COLO668 (cell line): ENCODE measurements at regions not wholly inside any gene's neighbourhood (a gene's known extent, or its start where the extent isn't known, plus 50 kb on each side); places are given as distances from the start of the nearest gene placed in this dataset.
"Not testable (repeated sequence)": the region's sequence is repeated elsewhere in the genome, so short reads cannot be mapped to it uniquely, and the experiment has no call there.

ENCODE experiments used
- DNase-seq: peaks from one replicate; lab custom pipeline; 2025; ENCODE audit not compliant: unreplicated experiment; lab: John Stamatoyannopoulos, UW

DNA sequence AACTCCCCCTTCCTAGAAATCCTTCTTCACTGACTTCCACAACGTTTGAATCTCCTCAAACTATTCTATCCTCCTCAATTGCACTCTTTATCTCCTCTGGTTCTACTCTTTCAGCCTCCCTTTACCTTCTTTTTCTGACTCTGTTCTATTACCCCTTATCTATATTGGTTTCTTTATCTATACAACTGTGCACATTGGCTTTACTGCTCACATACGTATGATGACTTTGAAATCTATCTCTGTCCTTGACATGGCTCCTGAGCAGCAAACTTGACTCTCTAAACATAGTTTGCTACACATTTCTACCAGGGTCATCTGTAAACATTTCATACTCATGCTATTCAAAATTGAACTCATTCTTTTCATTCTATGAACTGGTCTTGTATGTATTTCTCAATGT is 601.0 kb upstream of the LINC00305 start:
- no peak for DNase-seq

- DNase-seq = no peak
These were observed 598.9 kb upstream of the LINC00305 start for GRCh38 chr18:64747803-64748202.

GRCh38 chr18:64742898-64743297 is 594.0 kb upstream of the LINC00305 start:
- DNase-seq = no peak

GRCh38 chr18:64734063-64734462 is 585.2 kb upstream of the LINC00305 start:
- DNase-seq = no peak

DNA sequence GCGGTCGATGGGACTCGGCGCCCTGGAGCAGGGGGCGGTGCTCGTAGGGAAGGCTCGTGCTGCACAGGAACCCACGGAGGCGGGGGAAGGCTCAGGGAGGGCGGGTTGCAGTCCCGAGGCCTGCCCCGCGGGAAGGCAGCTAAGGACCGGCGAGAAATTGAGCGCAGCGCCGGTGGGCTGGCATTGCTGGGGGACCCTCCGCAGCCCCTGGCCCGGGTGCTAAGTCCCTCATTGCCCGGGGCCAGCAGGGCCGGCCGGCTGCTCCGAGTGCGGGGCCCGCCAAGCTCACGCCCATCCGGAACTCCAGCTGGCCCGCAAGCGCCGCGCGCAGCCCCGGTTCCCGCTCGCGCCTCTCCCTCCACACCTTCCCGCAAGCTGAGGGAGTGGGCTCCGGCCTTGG is 576.8 kb upstream of the LINC00305 start:
- not testable (repeated sequence) for DNase-seq

GRCh38 chr18:64720781-64721464 is 572.0 kb upstream of the LINC00305 start:
- DNase-seq = peak; percentile 76

DNA sequence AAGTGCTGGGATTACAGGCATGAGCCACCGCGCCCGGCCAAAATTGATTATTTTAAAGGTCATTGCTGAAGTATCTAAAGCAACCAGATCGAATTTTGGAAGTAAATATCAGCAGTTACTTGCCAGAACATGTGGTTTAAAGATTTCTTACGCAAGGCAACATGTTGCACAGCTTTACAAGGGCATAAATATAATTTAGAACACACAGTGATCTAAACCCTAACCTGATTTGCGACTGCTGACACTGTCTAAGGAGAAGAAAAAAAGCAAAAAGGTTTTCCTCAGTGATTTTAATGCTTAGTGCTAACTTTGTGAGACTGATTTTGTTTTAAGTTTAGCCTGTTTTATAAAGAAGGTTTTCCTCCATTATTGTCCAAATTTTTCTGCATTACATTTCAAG is 569.9 kb upstream of the LINC00305 start:
- DNase-seq = no peak

DNA sequence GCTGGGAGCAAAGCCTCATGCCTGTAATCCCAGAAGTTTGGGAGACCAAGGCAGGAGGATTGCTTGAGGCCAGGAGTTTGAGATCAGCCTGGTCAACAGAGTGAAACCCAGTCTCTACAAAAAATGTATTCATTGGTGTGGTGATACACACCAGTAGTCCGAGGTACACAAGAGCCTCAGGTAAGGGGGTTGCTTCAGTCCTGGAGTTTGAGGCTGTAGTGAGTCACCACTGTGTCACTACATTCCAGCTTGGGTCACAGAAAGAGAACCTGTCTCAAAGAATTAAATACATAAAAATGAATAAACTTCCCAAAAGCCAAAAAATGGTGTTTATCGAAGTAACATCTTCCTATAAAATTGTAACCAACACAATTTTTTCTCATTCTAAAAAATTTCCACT is 568.1 kb upstream of the LINC00305 start:
- no peak for DNase-seq

- no peak for DNase-seq
These were observed 565.2 kb upstream of the LINC00305 start for GRCh38 chr18:64714086-64714485.

- no peak for DNase-seq
These were observed 564.4 kb upstream of the LINC00305 start for GRCh38 chr18:64713284-64713683.

- no peak for DNase-seq
These were observed 563.1 kb upstream of the LINC00305 start for GRCh38 chr18:64712035-64712434.

DNA sequence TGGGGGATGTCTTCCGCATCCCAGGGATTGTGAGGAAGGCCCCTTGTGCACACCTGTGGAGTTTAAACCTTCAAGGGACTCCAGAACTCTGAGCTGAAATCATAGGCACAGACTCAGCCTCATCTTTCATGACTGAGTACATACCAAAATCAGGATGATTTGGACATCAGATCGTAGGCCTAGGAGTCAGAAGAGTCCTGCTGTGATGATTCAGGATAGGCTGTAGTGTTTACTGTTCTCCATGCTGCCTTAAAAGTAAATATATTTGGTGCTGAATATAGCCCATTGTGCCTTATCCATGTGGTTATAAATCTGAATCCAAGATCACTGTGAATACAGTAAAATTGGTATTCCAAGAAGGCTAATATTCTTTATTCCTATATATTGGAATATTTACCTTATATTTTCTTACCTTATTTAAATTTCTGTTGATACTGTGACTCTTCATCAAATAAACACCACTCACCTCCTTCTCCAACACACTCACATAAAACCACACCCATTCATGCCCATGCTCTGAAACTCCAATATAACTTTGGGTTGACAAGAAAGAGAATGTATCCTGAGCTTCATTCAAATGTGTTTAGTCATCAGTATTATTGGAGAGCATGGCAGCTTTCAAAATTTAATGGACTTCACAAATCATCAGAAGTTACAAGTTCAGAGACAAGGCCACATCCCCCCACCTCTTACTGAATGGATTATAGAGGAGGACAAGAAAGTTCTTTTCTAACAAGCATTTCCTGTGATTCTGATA is 561.4 kb upstream of the LINC00305 start:
- DNase-seq = no peak

GRCh38 chr18:64707052-64707451 is 558.2 kb upstream of the LINC00305 start:
- DNase-seq = no peak

GRCh38 chr18:64699081-64699480 is 550.2 kb upstream of the LINC00305 start:
- no peak for DNase-seq

GRCh38 chr18:64695851-64696553 is 547.1 kb upstream of the LINC00305 start:
- no peak for DNase-seq

DNA sequence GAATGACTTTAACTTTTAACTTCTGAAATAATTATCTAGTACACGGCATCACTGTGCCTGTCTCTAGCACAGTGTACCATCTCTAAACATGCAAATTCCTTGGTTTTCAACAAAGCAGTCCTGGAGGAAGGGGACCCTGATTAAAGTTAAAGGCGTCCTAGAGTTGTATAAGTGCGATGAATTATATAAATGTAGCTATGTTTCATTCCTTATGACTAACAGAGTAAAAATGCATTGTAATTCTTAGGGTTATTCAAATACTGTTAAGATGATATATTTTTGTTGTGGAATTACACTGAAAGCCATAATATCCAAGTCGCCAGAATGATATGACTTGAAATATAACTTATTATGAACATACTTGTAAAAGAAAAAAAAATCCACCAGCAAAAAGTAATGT is 544.9 kb upstream of the LINC00305 start:
- DNase-seq = no peak

DNA sequence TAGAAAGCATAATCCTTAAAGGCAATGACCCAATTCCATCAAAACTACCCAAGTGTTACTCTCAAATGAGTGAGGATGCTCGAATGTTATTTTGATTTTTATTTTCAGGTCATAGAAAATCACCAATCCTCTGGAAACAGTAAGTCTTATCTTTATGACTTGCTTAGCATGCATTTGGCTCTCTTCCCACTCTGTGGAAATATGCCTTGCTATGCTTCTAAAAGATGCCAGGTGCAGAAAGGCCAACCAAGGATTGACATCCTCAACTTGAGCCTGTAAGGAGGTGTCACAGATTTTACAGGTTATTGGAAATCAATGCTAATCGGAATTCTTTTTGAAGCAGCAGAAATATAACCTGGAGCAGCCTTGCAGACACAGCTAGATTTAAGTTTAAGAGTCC is 543.9 kb upstream of the LINC00305 start:
- no peak for DNase-seq

DNA sequence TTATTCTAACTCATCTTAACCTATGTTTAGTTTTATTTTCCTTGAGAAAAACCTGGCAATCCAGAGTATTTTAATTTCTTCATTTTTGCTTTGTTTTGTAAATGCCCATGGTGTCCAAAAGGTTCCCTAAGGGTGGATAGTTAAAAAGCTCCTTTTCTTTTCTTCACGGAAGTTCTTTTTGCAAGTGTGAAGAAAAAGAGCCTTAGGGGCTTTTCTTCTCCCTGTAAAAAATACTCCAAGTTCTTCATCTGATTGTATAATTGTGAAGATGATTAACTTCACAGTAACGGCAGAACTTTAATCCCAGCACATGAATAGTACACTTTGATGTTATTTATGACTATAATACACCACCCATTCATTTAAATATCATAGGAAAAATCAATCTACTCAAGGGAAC is 530.2 kb upstream of the LINC00305 start:
- no peak for DNase-seq

DNA sequence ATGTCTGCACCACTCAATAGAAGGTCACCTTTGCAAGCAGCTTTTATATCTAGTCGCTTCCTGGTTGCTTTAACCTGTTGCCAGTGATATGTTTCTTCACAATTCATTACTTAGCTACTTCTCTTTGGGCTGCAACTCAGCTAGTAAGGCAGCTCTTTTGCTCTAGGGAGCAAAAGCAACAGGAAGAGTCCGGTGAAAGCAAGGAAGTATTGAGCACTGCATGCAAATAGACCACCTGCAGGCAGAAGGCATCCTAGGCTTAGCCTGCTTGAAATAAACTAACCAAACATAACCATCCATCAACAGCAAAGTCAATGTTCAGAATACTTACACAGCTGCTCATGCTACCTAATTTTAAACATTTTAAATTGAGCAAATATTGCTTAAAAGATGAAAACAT is 529.2 kb upstream of the LINC00305 start:
- no peak for DNase-seq

DNA sequence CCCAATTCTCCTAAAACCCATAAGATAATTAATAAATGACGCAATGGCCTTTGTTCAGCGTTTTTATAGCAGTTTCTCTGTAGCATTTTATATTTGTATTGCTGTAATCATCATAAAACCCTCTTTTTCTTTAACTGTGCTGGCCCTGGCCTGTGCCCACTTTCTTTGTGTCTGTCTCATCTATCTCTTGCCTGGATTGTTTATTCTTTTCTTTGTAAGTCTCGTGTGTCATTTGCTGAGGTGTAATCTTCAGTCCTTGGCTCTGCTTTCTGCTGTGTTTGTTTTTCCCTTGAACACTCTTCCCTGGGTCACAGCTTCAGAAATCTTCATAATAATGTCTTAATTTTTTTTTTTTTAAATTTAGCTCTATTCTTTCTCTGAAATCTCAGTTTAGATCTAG is 525.8 kb upstream of the LINC00305 start:
- DNase-seq = no peak

DNA sequence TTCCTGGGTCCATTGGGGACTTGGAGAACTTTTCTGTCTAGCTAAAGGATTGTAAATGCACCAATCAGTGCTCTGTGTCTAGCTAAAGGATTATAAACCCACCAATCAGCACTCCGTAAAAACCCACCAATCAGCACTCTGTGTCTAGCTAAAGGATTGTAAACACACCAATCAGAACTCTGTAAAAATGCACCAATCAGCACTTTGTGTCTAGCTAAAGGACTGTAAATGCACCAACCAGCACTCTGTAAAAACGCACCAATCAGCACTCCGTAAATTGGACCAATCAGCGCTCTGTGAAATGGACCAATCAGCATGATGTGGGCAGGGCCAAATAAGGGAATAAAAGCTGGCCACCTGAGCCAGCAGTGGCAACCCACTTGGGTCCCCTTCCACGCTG is 522.4 kb upstream of the LINC00305 start:
- not testable (repeated sequence) for DNase-seq

GRCh38 chr18:64668461-64668962 is 519.6 kb upstream of the LINC00305 start:
- DNase-seq = no peak
